Heart left ventricle (tissue), 16 donors: ENCODE measurements at regions not wholly inside any gene's neighbourhood (a gene's known extent, or its start where the extent isn't known, plus 50 kb on each side); places are given as distances from the start of the nearest gene placed in this dataset.
A peak's percentile ranks its signal among the peaks of the same experiment; 100 is the strongest.

Experiments
- ATAC-seq, 4 donors: fragments of 200-7000 bp; cut with Tn5 transposase; one replicate each; pipeline ENCODE4 v1.9.1; 2020 to 2022; ENCODE audit warnings: moderate library complexity in 4 of 4, mild to moderate bottlenecking in 3 of 4, moderate number of reproducible peaks in 1 of 4
- DNase-seq, 5 donors: peaks; one replicate each; pipeline ENCODE4 v3.0.0-alpha.2; 2020
- H3K27ac ChIP-seq, 12 donors: fragments of 200-600 bp; sonication (generic) in 4 of 12; one replicate each; pipeline versions ENCODE4 v1.5.0 to v1.8.0; 2016 to 2022; ENCODE audit warnings: mild to moderate bottlenecking in 2 of 12
- H3K27me3 ChIP-seq, 9 donors: fragments of 200-600 bp; sonication (generic) in 2 of 9; one replicate each; pipeline versions ENCODE4 v1.5.1 to v1.8.0; 2016 to 2022; ENCODE audit warnings: mild to moderate bottlenecking in 3 of 9
- H3K36me3 ChIP-seq, 9 donors: fragments of 200-600 bp; sonication (generic) in 2 of 9; one replicate each; pipeline versions ENCODE4 v1.5.0 to v1.8.0; 2018 to 2022; ENCODE audit warnings: mild to moderate bottlenecking in 2 of 9
- H3K4me1 ChIP-seq, 12 donors: fragments of 200-600 bp; sonication (generic) in 4 of 12; one replicate each; pipeline versions ENCODE4 v1.5.0 to v1.8.0; 2016 to 2022; ENCODE audit warnings: mild to moderate bottlenecking in 3 of 12
- H3K4me3 ChIP-seq, 12 donors: fragments of 200-600 bp; sonication (generic) in 4 of 12; one replicate each; pipeline versions ENCODE4 v1.5.0 to v1.8.0; 2017 to 2022; ENCODE audit warnings: mild to moderate bottlenecking in 9 of 12, moderate library complexity in 4 of 12
- H3K9me3 ChIP-seq, 12 donors: fragments of 200-600 bp; sonication (generic) in 4 of 12; one replicate each; pipeline versions ENCODE4 v1.5.0 to v1.8.0; 2016 to 2022; ENCODE audit warnings: mild to moderate bottlenecking in 1 of 12
- CTCF ChIP-seq, 12 donors: fragments of 200-600 bp; sonication (generic) in 4 of 12; IDR thresholded peaks; one replicate each; pipeline versions ENCODE4 v1.5.0 to v1.8.0; 2018 to 2022; ENCODE audit warnings: antibody characterized with exemption in 12 of 12, mild to moderate bottlenecking in 5 of 12
- POLR2A ChIP-seq, 2 donors: fragments of 450-650 bp; IDR thresholded peaks; one replicate each; pipeline ENCODE4 v1.6.1; 2017; ENCODE audit warnings: antibody characterized with exemption in 2 of 2, mild to moderate bottlenecking in 2 of 2, moderate library complexity in 2 of 2
- WGBS, 4 donors: extraction: QIAGEN DNeasy Blood & Tissue Kit in 2 of 4; methylation state at CpG; one replicate each; pipeline versions ENCODE4 v1.1.5 to v1.1.7; 2013 to 2018; 5-methylcytosine and 5-hydroxymethylcytosine counted together
- intact Hi-C, 10 donors: fragments of 100-400 bp; cut with DNase I; formaldehyde crosslinking; loops; one replicate each; pipeline versions ENCODE4 v1.11.1 to v1.14.2; 2022
- donor health status: ischemic (EF 13 %, LVEDD 7.1; RV severe dilation, severe dysfunction).
- donor health status: healthy with polysubstance abuse.
- donor health status: DM: no; HTN: yes; CAD: no.
- donor health status: DM: no; HTN: no; CAD: no.
- donor health status: ischemic (EF 25% LVEDD 6.9; RV normal size, moderate dysfunction).
- donor health status: ischemic (EF 25% LVEDD 5.7; RV mildly dilated, moderate dysfunction).
- donor health status: healthy.
- donor health status: DM: yes; HTN: yes; CAD: no.
- donor health status: ischemic (EF 35%, LVEDD 5.7; RV mildly dilated, moderate dysfunction).
- donor health status: nonischemic (EF 11% LVEDD 7.7; RV severe dilation, severe dysfunction).
- donor health status: DM: yes; HTN: yes; CAD: no.
- donor health status: PGD.
- donor health status: ischemic (EF 29% LVEDD 5.4; RV normal size, mild dysfunction).
- donor health status: nonischemic (EF 23%, LVEDD 6.1; RV moderate dilation, normal function).

GRCh38 chr2:122634256-122634655 is 878.8 kb downstream of the TSN start:
- TF ChIP-seq CTCF (IDR thresholded peaks at IDR 0.05) (no peak), POLR2A (IDR thresholded peaks at IDR 0.05) (no peak)
- WGBS, 4 donors = 42 to 59% (median 58%) methylated on average over 1 of the region's 1 CpG
- DNase-seq (no peak), ATAC-seq (peak in 1 of 4 donors; percentile 43)
- no peak overlapping the region for H3K4me3 ChIP-seq
- H3K36me3 ChIP-seq = no peaks in the 10 kb centered on the region
- H3K4me1 ChIP-seq = no peaks in the 10 kb centered on the region
- intact Hi-C loops = no loop called here
- no peak overlapping the region for H3K27ac ChIP-seq
- H3K27me3 ChIP-seq = no peaks in the 10 kb centered on the region
- no peaks in the 10 kb centered on the region for H3K9me3 ChIP-seq

- H3K36me3 ChIP-seq = no peaks in the 10 kb centered on the region
- H3K4me3 ChIP-seq = no peak overlapping the region
- DNase-seq = no peak
- WGBS, 4 donors = 69 to 82% (median 78%) methylated on average over 2 of the region's 2 CpGs
- no peak overlapping the region for H3K27ac ChIP-seq
- H3K4me1 ChIP-seq = no peaks in the 10 kb centered on the region
- H3K27me3 ChIP-seq = no peaks in the 10 kb centered on the region
- intact Hi-C loops = no loop called here
- no peaks in the 10 kb centered on the region for H3K9me3 ChIP-seq
- ATAC-seq = no peak
- TF ChIP-seq POLR2A (IDR thresholded peaks at IDR 0.05) (no peak), CTCF (IDR thresholded peaks at IDR 0.05) (no peak)
Observed at GRCh38 chr2:122634920-122635319, 879.5 kb downstream of the TSN start.

DNA sequence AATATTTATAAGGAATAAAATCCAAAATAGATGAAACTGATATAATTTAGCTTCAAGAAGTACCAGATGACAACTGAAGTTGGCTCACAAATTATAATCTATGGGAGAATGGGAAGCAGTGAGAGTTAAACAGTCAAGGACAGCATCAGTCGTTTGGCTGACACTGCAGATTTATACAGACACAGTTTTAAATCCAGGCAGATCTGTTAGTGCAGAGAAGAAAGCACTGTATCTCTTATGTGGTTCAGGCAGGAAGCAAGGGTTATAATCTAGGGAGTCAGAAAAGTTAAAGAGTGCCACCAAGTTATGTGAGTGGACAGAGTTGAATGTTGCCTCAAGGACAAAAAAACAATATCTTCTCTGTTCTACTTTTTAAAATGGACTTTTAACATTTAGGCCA is 880.2 kb downstream of the TSN start:
- no peak for ATAC-seq
- 13 to 24% (median 17%) methylated on average over 1 of the region's 1 CpG for WGBS, 4 donors
- Histone ChIP-seq H3K27ac (no peak overlapping the region), H3K4me1 (no peaks in the 10 kb centered on the region), H3K27me3 (no peaks in the 10 kb centered on the region), H3K36me3 (no peaks in the 10 kb centered on the region), H3K9me3 (no peaks in the 10 kb centered on the region), H3K4me3 (no peak overlapping the region)
- no peak for DNase-seq
- intact Hi-C loops = no loop called here
- TF ChIP-seq CTCF (IDR thresholded peaks at IDR 0.05) (no peak), POLR2A (IDR thresholded peaks at IDR 0.05) (no peak)

DNA sequence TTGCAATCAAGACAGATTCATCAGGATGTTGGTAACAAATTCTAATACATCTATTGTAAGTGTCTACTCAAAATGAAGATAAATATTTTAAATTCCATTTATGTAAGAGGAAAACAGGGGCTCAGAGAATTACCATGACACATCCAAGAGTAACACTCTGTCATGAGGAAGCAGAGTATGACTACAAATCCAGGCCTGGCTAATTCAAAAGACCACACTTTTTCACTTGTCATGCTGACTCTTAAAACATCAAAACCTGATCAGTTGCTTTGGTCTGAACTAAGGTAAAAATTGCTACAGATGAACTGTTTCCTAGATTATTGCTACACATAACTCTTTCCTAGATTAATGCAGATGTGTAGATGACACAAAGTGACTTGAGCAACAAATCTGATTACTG is 880.6 kb downstream of the TSN start:
- no peak for ATAC-seq
- Histone ChIP-seq H3K4me1 (no peaks in the 10 kb centered on the region), H3K36me3 (no peaks in the 10 kb centered on the region), H3K9me3 (no peaks in the 10 kb centered on the region), H3K27me3 (no peaks in the 10 kb centered on the region), H3K27ac (no peak overlapping the region), H3K4me3 (no peak overlapping the region)
- TF ChIP-seq CTCF (IDR thresholded peaks at IDR 0.05) (no peak), POLR2A (IDR thresholded peaks at IDR 0.05) (no peak)
- intact Hi-C loops = no loop called here
- no peak for DNase-seq
